ENCODE measurements at regions not wholly inside any gene's neighbourhood (a gene's known extent, or its start where the extent isn't known, plus 50 kb on each side); places are given as distances from the start of the nearest gene placed in this dataset.
"Not testable (repeated sequence)": the region's sequence is repeated elsewhere in the genome, so short reads cannot be mapped to it uniquely, and the experiment has no call there.

DNA sequence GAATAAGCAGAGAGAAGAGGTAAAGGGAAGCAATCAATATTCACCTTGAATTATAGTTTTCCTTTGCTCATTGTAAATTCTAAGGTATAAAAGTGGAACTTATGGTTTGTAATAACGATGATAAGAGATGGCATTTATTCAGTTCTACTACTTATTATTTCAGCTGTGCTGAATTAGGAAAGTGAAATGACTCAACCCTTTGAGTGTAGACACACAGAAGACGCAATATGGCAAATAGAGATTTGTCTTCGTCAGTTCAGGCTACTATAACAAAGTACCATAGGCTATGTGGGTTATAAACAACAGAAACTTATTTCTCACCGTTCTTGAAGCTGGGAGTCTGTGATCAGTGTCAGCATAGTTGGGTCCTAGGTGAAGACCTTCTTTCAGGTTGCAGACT lies 713.0 kb upstream of the PCDH9 start:
- no peak for DNase-seq (ENCODE audit: low read depth)

DNA sequence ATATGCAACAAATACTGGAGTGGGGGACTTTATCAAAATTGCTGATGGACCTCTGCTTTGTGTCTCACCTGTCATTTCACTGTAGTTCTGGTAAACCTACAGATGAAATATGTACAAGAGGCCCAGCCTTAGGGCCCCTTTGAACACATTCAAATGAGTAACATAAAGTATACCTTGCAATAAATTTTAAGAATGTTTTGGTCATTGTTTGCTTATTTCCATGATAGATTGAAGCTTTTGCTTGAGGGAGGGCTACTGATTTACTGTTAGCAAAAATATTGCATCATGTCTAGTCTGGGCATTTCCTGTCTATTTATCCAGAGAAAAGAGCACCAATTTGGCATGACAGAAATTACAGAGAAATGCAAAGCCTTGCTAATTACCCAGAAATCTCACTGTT lies 705.5 kb upstream of the PCDH9 start:
- no peak for DNase-seq (ENCODE audit: low read depth)

DNA sequence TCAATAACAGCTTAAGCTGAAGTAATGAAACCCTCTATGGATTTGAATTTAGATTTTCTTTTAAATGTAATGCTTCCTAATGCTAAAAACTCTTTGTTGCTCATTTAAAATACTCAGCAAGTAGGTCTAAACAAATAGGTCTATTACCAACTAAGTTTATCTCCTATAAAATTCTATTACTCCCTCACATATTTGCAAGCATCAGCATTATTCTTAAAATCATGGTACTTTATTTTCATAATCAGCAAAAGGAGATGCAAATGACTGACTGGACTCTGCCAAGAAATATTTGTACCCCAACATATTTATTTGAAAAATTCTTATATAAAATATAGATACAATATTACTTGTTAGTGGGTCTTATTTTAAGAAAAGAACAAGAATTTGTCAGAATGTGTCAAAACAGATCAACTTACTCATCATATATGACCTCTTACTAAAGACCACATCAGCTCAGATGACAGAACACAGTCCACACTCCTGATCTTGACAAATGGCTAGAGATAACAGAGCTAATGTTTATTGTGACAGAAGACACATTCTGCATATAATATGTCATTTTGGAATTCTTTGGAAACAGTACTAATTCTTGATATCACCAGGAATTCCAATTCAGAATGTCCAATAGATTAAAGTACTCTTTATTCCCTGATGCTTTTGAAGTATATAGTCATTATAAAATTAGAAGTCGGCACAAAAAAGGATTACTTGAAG lies 704.6 kb upstream of the PCDH9 start:
- DNase-seq (ENCODE audit: low read depth) = no peak

DNA sequence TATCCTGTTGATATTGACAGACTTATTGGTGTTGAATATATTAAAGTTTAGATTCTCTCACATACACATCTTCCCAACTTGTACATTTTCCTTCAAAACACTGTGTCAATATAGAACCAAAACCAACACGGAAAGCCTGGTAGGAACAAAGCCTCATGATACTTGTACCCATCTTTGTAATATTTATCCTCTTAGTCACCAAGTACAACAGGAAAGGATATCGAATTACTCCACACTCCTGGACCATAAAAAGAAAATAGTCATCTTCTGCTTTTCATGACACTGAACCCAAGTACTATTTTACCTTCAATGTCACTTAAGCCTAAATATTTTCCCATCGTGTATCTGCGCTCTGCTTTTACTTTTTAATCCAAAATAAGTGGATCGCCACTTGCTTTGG lies 702.9 kb upstream of the PCDH9 start:
- DNase-seq (ENCODE audit: low read depth) = no peak

DNA sequence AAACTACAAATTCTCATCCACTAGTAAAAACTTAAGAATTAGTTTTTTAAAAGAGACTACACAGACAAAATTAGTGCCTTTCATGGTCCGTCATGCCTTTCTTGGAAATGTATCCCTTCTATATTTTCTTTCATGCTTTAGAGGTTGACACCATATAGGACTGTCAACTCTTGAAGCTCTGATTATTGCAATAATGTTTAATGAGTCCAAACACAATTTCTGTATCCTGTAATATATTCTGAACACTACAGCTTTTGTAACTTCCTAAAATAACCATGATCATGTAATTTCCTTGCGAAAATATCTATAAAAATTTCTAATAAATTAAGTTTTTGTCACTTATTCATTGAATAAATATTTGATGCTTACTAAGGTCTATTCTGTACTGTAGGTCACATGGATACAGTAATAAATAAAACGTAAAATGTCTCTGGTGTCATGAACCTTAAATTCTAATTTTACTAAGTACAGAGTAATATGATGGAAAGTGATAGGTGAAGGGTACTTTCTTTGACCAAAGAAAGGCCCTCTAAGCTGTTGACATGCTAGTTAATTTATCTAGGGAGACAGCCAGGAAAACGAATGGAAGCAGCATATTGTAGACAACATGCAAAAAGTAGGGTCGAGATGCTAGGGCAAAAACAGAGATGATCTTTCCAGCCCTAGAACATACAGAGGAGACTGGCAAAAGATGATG lies 687.3 kb upstream of the PCDH9 start:
- no peak for DNase-seq (ENCODE audit: low read depth)

DNA sequence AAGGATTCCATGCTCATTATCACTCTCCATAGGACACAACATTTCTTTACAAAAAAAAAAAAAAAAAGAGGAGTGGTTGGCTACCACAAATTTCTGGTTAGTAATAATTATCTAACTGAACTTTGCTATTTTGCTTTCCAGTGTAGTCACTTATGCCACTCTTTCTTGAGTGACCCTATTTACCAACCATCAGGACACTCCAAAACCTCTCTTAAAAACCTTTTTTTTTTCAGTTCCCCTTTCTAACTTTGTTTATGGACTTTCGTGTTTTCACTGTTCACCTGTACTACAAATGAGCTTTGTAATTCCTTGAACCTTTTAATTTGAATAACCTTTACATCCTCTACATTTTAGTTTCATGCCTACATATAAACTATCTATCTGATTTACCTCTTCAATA lies 686.5 kb upstream of the PCDH9 start:
- DNase-seq (ENCODE audit: low read depth) = no peak

DNA sequence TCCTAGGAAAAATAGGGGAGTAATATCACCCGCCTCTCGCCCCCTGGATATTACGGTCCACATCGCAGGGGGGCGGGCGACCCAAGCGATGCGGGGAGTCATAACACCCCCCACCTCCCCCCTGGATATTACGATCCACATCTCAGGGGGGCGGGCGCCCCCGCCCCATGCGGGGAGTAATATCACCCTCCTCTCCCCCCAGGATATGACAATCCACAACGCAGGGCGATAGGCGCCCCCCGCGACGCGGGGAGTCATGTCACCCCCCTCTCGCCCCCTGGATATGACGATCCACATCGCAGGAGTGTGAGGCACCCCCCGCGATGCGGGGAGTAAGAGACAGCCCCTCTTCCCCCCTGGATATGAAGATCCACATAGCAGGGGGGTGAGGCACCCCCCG lies 684.4 kb upstream of the PCDH9 start:
- no peak for DNase-seq (ENCODE audit: low read depth)

DNA sequence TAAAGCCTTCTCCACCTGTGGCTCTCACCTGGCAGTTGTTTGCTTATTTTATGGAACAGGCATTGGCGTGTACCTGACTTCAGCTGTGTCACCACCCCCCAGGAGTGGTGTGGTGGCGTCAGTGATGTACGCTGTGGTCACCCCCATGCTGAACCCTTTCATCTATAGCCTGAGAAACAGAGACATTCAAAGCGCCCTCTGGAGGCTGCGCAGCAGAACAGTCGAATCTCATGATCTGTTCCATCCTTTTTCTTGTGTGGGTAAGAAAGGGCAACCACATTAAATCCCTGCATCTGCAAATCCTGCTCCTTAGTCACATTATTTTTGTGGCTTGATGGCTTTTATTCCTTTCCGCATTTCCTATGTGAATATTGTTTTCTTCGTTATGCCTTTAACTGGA lies 672.8 kb upstream of the PCDH9 start:
- DNase-seq (ENCODE audit: low read depth) = not testable (repeated sequence)

DNA sequence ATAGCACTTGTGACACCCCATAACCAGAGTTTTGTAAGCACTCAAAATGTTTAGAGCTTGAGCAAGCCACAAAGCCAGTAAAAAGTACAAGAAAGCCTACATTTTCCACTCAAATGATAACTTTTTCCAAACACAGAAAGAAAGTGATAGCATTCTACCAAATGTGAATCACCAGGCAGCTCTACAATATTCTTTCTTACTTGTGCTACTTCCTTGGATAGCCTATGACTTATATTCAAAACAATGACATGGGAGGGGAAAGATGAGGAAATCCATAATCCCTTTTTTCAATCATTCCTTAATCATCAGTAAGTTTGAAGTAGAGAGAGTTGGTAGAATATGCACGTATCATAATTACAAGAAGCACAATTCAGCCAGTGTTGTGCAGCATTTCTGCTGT lies 650.8 kb upstream of the PCDH9 start:
- DNase-seq (ENCODE audit: low read depth) = no peak

DNA sequence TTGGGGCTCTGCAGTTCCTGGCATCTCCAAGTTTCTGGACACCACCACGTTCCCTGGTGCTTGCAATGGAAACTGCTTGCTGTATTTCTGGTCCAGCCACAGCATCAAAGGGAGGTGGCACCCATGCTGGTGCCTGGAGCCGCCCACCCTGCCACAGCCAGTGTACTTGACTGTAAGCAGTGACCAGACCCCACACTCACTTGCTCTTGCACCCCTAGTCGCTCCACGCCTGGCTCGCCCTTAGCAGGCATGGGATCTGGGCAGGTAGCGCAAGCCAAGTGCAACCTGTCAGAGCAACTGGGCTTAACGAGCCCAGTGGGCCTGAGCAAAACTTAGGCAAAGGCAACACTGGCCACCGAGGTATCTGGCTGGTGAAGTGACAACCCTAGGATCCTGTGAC lies 648.2 kb upstream of the PCDH9 start:
- DNase-seq (ENCODE audit: low read depth) = no peak

DNA sequence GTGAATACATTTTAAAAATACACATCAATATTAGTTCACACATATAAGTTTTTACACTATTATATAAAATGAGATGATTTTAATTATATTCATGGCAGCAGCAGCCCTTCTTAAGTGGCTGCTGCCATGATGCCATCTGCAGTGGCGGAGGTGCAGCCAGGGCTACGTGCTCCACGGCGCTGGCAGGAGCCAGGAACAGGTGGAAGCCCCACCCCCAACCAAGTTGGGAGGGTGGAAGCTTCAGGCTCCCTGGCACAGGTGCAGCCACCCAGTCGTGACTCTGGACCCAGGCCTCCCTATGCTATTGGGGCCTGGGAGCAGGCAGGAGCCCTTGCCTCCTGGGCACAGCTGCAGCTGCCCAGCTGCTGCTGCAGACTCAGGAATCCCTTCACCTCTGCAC lies 646.9 kb upstream of the PCDH9 start:
- no peak for DNase-seq (ENCODE audit: low read depth)

DNA sequence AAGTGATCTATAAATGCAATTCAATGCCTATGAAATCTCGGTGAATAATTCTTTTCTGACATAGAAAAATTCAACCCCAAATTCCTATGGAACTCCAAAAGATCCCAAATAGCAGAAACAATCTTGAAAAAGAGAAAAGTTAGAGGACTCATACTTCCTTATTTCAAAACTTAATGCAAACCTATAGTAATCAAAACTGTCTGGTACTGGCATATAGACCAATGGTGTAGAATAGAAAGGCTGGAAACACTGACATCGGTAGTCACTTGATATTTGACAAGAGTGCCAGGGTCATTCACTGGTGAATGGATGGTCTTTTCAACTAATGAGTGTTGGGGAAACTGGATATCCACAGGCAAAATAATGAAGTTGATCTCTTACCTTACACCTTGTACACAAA lies 637.1 kb upstream of the PCDH9 start:
- DNase-seq (ENCODE audit: low read depth) = no peak

DNA sequence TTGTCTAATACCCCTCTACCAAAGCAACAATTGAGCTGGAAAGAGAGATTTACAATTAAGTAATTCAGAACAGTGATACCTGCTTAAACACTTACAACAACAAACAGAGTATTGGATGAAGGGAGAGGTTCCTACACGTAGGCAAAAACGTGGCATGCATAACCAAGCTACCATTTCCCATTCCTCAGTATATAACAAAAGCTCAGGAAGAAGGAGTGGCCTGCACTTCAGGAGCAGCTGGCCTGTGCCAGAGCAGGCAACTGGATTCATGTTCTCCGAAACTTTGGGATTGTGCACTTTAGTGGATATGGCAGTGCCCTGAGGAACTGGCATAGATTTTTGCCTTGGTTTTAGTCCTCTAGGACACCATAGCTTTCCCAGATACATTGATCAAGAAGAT lies 630.2 kb upstream of the PCDH9 start:
- no peak for DNase-seq (ENCODE audit: low read depth)

DNA sequence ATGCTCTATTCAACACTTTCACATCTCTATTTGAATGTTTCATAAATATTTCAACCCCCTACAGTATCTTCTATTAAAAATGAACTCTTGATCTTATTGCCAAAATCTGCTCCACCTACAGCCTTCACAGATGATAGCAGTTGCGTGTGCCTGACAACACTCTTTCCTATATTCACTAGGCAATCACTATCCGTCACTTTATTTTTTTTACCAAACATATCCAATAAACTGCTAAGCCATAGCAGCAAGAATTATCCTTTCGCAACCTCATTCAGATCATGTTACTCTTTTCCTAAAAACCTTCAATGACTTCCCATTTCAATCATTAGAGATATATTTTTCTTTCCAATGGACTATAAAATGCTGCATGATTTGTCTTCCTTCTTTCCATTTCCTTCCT lies 629.8 kb upstream of the PCDH9 start:
- no peak for DNase-seq (ENCODE audit: low read depth)

DNA sequence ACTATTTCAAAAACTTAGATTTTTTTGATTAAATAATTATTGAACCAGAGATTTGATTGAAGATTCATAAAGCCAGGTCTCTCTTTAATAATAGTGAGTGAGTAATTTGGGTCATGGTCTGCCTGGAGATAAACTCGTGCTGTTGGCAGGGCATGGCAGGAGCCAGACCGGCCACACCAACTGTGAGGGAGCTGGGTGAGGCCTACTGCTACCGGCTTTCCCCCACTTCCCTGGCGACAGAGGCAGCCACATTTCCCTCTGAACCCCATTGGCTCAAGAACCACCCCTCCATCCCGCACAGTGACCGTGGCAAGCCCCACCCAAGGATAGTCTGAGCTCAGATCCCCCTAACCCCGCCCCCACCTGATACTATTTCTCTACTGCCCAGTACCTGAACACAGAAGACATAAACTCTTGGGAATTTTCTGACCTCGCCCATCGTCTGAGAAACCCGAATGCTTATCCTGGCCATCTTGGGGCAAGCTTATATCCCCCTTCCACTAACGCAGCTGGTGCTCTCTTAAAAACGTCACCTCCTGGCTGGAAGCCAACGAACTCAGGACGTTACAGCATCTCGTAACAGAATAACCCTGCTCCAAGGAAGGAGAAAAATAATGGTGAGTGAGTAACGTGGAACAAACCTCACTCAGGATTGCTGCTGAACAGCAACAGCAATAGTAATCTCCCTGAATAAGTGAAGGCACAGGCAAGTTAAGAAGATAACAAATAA lies 627.6 kb upstream of the PCDH9 start:
- no peak for DNase-seq (ENCODE audit: low read depth)

DNA sequence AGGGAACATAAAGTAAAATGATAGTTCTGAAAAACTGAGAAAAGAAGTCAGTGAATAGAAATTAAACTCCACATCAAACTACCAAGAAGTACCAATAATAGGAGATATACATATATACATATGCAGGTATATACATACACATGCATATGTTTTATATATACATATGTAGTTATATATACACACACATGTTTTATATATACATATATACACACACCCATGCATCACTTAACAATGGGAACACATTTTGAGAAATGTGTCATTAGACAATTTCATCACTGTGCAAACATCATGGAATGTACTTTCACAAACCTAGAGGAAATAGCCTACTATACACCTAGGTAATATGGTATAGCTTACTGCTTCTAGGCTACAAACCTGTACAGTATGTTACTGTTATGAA lies 626.8 kb upstream of the PCDH9 start:
- no peak for DNase-seq (ENCODE audit: low read depth)

DNA sequence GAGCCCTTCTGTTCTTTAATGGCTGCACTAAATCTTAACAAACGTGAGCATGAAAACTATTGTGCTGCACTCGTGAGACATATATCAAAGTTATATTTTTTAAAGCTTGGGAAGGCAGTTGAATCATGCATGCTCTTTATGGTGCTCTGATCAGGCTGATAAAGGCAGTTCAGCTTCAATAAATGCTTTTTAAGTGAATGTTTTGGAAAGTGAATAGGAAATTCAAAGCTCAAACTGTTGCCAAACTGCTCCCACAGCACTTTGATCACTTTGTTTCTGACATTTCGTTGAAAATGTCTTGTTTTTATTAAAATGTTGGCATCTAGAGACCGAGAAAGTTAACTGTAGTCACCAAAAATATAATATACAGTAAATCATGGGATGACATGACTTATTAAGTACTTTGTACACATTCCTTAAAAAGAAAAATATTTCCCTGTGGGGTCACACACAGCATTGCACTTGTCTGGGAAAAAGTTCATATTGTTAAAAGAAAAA lies 625.7 kb upstream of the PCDH9 start:
- DNase-seq (ENCODE audit: low read depth) = no peak

DNA sequence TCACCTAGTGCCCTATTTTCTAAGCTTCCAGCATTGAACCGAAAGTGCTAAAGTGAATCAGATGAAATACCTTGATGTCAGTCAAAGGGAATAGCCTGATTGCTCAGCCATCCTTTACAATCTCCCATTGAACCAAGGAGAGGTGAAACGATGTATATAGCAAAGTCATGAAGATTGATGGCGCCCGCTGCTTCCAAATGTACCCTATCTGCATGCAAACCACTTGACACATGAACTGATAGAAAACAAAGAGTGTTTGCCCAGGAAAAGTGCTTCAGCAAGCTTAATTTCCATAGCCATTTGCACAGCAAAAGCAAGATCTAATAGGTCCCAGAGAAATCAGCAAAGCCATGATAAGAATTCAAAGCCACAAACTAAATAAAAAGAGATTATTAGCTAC lies 624.9 kb upstream of the PCDH9 start:
- no peak for DNase-seq (ENCODE audit: low read depth)

DNA sequence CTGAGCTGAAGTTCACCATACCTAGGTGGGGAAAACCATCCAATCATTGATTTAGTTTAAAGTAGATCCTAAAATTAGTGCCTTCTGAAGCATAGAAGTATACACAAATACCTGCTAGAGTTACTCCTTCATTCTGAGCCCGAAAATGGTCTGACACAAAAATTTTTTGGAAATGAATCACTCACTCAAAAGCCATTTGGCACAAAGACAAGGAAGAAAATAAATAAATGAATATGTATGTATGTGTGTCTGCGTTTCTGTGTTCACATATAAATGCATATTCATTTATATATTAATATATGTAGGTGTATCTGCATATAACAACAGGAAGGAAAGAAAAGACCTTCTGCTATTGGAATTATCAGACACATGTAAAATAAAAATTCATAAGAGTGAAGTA lies 614.4 kb upstream of the PCDH9 start:
- DNase-seq (ENCODE audit: low read depth) = no peak

DNA sequence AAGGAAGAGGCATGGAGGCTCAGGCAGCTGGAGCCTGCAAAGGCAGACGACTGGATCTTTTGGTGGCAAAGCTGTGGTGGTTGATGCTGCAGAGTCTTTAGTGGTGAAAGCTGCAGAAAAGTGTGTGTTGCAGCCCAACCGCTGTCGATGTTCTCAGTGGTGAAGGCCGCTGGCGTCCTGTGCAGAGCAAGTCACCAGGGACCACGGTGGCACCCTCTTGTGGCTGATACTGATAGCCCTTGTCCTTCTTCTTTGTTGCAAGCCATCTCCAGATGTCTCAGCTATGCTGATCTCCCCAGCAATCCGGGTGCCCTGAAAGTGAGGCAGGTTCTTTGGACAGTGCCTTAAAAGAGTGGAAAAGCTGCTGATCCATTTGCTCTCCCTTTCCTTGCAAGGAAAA lies 610.9 kb upstream of the PCDH9 start:
- DNase-seq (ENCODE audit: low read depth) = no peak

DNA sequence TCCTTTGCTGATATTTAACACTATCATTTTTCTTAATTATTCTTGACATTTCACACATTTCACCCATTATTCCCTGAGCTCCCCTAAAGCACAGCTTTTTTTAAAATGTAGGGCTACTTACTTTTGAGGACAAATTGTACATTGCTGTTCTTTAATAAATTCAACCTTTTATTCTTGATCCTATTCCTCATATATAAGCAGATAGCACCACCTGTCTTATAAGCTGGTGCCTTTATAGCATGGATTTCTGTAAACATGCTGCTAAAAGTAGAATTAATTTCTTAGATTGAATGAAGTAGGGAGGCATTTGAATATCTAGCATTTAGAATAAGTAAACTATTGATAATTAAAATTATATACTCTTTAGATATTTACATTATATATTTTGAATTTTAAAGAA lies 603.4 kb upstream of the PCDH9 start:
- DNase-seq (ENCODE audit: low read depth) = no peak

DNA sequence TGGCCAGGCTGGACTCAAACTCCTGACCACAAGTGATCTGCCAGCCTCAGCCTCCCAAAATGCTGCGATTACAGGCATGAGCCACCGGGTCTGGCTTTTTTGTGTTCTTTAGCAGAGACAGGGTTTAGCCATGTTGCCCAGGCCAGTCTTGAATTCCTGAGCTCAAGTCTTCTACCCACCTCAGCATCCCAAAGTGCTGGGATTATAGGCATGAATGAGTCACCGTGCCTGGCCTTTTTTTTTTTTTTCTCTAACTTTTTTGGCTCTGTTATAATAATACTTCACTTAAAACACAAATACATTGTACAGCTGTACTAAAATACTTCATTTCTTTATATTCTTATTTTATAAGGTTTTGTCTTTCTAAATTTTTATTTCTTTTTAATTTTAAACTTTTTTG lies 599.5 kb upstream of the PCDH9 start:
- DNase-seq (ENCODE audit: low read depth) = no peak

DNA sequence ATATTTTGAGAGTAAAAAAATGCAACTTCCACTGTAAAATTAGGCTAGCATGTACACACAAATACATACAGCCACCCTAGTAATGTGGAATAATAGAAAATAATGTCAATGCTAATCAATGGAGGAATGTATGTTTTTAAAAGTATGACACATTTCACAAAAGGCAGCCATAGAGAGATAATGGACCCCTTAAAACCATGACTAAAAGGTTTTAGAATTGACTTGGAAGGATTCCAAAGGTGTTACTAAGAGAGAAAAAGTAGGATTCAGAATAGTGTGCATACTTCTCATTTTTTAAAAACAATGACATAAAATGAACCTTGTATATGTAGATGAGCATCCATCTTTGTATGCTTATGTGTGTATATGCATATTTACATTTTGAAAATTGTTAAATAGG lies 597.9 kb upstream of the PCDH9 start:
- no peak for DNase-seq (ENCODE audit: low read depth)
